ENCODE measurements at regions not wholly inside any gene's neighbourhood (a gene's known extent, or its start where the extent isn't known, plus 50 kb on each side); places are given as distances from the start of the nearest gene placed in this dataset.

- ChIA-PET CTCF (no interaction called here), POLR2A (no interaction called here), RAD21 (ENCODE audit: low non-redundant PET in 1 of 2, low total read pairs in 2 of 2, uncharacterized antibody in 2 of 2, unreplicated experiment in 2 of 2) (no interaction called here)
- no peak overlapping the region for H3K4me3 ChIP-seq (replicated peaks in 1 of 2; ENCODE audit: low read depth in 1 of 2, low read length in 2 of 2)
- H3K4me1 ChIP-seq (ENCODE audit: control insufficient read depth in 1 of 2, insufficient read depth in 2 of 2, low read length in 2 of 2) = no peaks in the 10 kb centered on the region
- TF ChIP-seq RAD21 (IDR thresholded peaks at IDR 0.05; ENCODE audit: low read depth) = no peak
- TF ChIP-seq EZH2 (IDR thresholded peaks at IDR 0.05) = no peak
- TF ChIP-seq SIN3A (IDR thresholded peaks at IDR 0.05; ENCODE audit: low read depth) = no peak
- TF ChIP-seq MAX (IDR thresholded peaks at IDR 0.05) = no peak
- TF ChIP-seq YY1 (IDR thresholded peaks at IDR 0.05; ENCODE audit: extremely low read depth, insufficient replicate concordance, low read depth, low read length) = no peak
- TF ChIP-seq SRF (IDR thresholded peaks at IDR 0.05; ENCODE audit: low read depth) = no peak
- no peak for TF ChIP-seq CBX3 (IDR thresholded peaks at IDR 0.05; ENCODE audit: low read depth)
- no peak for TF ChIP-seq POLR2AphosphoS5 (IDR thresholded peaks at IDR 0.05; ENCODE audit: low read depth, low read length)
- no peak for TF ChIP-seq ATF3 (IDR thresholded peaks at IDR 0.05)
- DNase-seq (ENCODE audit: low read depth, low spot score) (no peak), ATAC-seq (no peak)
- no peak overlapping the region for H3K27ac ChIP-seq (ENCODE audit: low read depth, low read length)
- no TSS peak for BruUV-seq (replicated peaks)
- no peaks in the 10 kb centered on the region for H3K36me3 ChIP-seq (ENCODE audit: control insufficient read depth in 1 of 2, insufficient read depth in 2 of 2, low read length in 2 of 2)
- no peaks in the 10 kb centered on the region for H3K79me2 ChIP-seq (ENCODE audit: insufficient read depth, low read length)
- H3K9ac ChIP-seq (ENCODE audit: low read length) = no peak overlapping the region
- no peak overlapping the region for H3K4me2 ChIP-seq (ENCODE audit: low read length)
- H3K9me2 ChIP-seq (ENCODE audit: insufficient read depth) = no peaks in the 10 kb centered on the region
- no peaks in the 10 kb centered on the region for H3K9me3 ChIP-seq (ENCODE audit: control insufficient read depth in 1 of 2, insufficient read depth in 1 of 2, low read depth in 1 of 2, low read length in 2 of 2)
- no peaks in the 10 kb centered on the region for H4K20me1 ChIP-seq (ENCODE audit: insufficient read depth)
- intact Hi-C loops (cut with micrococcal nuclease) = no loop called here
- H2AFZ ChIP-seq (ENCODE audit: low read depth, low read length, poor library complexity, severe bottlenecking) = no peak overlapping the region
- no peaks in the 10 kb centered on the region for H3K27me3 ChIP-seq (ENCODE audit: insufficient read depth, low read length)
Observed at GRCh38 chr6:79403086-79403485, 134.1 kb downstream of the LCA5 start.

- no peak overlapping the region for H2AFZ ChIP-seq (ENCODE audit: low read depth, low read length, poor library complexity, severe bottlenecking)
- H3K4me3 ChIP-seq (replicated peaks in 1 of 2; ENCODE audit: low read depth in 1 of 2, low read length in 2 of 2) = no peak overlapping the region
- DNase-seq (ENCODE audit: low read depth, low spot score) (no peak), ATAC-seq (no peak)
- H3K4me2 ChIP-seq (ENCODE audit: low read length) = no peak overlapping the region
- H3K9me2 ChIP-seq (ENCODE audit: insufficient read depth) = no peaks in the 10 kb centered on the region
- no peak overlapping the region for H3K27ac ChIP-seq (ENCODE audit: low read depth, low read length)
- H4K20me1 ChIP-seq (ENCODE audit: insufficient read depth) = no peaks in the 10 kb centered on the region
- intact Hi-C loops (cut with micrococcal nuclease) = no loop called here
- no peaks in the 10 kb centered on the region for H3K79me2 ChIP-seq (ENCODE audit: insufficient read depth, low read length)
- no peak overlapping the region for H3K9ac ChIP-seq (ENCODE audit: low read length)
- no peaks in the 10 kb centered on the region for H3K36me3 ChIP-seq (ENCODE audit: control insufficient read depth in 1 of 2, insufficient read depth in 2 of 2, low read length in 2 of 2)
- ChIA-PET CTCF (no interaction called here), RAD21 (ENCODE audit: low non-redundant PET in 1 of 2, low total read pairs in 2 of 2, uncharacterized antibody in 2 of 2, unreplicated experiment in 2 of 2) (no interaction called here), POLR2A (no interaction called here)
- H3K9me3 ChIP-seq (ENCODE audit: control insufficient read depth in 1 of 2, insufficient read depth in 1 of 2, low read depth in 1 of 2, low read length in 2 of 2) = no peaks in the 10 kb centered on the region
- no peaks in the 10 kb centered on the region for H3K4me1 ChIP-seq (ENCODE audit: control insufficient read depth in 1 of 2, insufficient read depth in 2 of 2, low read length in 2 of 2)
- BruUV-seq (replicated peaks) = no TSS peak
- H3K27me3 ChIP-seq (ENCODE audit: insufficient read depth, low read length) = no peaks in the 10 kb centered on the region
- TF ChIP-seq SIN3A (IDR thresholded peaks at IDR 0.05; ENCODE audit: low read depth) (no peak), ZBTB33 (IDR thresholded peaks at IDR 0.05; ENCODE audit: extremely low read depth, insufficient replicate concordance, low read length) (no peak), CTCF (IDR thresholded peaks at IDR 0.05 in 2 of 3, conservative IDR thresholded peaks at IDR 0.05 in 1 of 3; ENCODE audit: borderline replicate concordance in 1 of 3, insufficient read depth in 1 of 3, low read depth in 2 of 3, low read length in 2 of 3) (no peak), MAX (IDR thresholded peaks at IDR 0.05) (no peak), FOSL1 (IDR thresholded peaks at IDR 0.05; ENCODE audit: low read depth) (no peak), CBX3 (IDR thresholded peaks at IDR 0.05; ENCODE audit: low read depth) (no peak), POLR2A (IDR thresholded peaks at IDR 0.05; ENCODE audit: borderline replicate concordance, extremely low read depth, insufficient read depth, insufficient read length) (no peak), EGR1 (IDR thresholded peaks at IDR 0.05; ENCODE audit: low read depth) (no peak), CEBPB (IDR thresholded peaks at IDR 0.05; ENCODE audit: low read depth) (no peak), YY1 (IDR thresholded peaks at IDR 0.05; ENCODE audit: extremely low read depth, insufficient replicate concordance, low read depth, low read length) (no peak), ATF3 (IDR thresholded peaks at IDR 0.05) (no peak), POLR2AphosphoS5 (IDR thresholded peaks at IDR 0.05; ENCODE audit: low read depth, low read length) (no peak), ZFX (IDR thresholded peaks at IDR 0.05) (no peak)
Observed at GRCh38 chr6:79399499-79399898, 137.7 kb downstream of the LCA5 start.
